Prostate gland (tissue), 2 donors: ENCODE measurements at regions not wholly inside any gene's neighbourhood (a gene's known extent, or its start where the extent isn't known, plus 50 kb on each side); places are given as distances from the start of the nearest gene placed in this dataset.

Experiments
- DNase-seq: peaks from one replicate; pipeline ENCODE4 v3.0.0-alpha.2; 2019; ENCODE audit warnings: low spot score
- H3K27ac ChIP-seq, 2 donors: fragments of 200-600 bp; sonication (generic); 2 replicates each; pipeline ENCODE4 v1.5.1; 2017 to 2019
- H3K27me3 ChIP-seq: fragments of 200-600 bp; sonication (generic); replicated peaks from 2 replicates; pipeline ENCODE4 v1.5.1; 2019; ENCODE audit not compliant: insufficient read depth
- H3K36me3 ChIP-seq, 2 donors: fragments of 200-600 bp; sonication (generic); 1 replicate in 1 of 2; 2 replicates in 1 of 2; pipeline versions ENCODE4 v1.5.1 to v1.8.1; 2017 to 2019
- H3K4me1 ChIP-seq: fragments of 200-600 bp; sonication (generic); replicated peaks from 2 replicates; pipeline ENCODE4 v1.5.1; 2019
- H3K4me3 ChIP-seq, 2 donors: fragments of 200-600 bp; sonication (generic); 2 replicates each; pipeline ENCODE4 v1.5.1; 2017 to 2019
- H3K9me3 ChIP-seq: fragments of 200-600 bp; sonication (generic); 2 replicates; pipeline ENCODE4 v1.5.1; 2017
- CTCF ChIP-seq, 4 experiments: fragments of 200-600 bp in 2 of 4; fragments of 450-650 bp in 2 of 4; sonication (generic) in 2 of 4; IDR thresholded peaks; 1 replicate in 3 of 4; 2 replicates in 1 of 4; pipeline ENCODE4 v1.5.1; 2016 to 2019; ENCODE audit warnings: antibody characterized with exemption in 4 of 4, mild to moderate bottlenecking in 2 of 4, moderate library complexity in 2 of 4
- POLR2A ChIP-seq: fragments of 450-650 bp; IDR thresholded peaks from one replicate; pipeline ENCODE4 v1.6.1; 2016; ENCODE audit warnings: antibody characterized with exemption, mild to moderate bottlenecking
- POLR2AphosphoS5 ChIP-seq: sonication (generic); formaldehyde crosslinking; IDR thresholded peaks from one replicate; pipeline ENCODE4 v1.6.1; 2017; ENCODE audit warnings: antibody characterized with exemption
- WGBS: methylation state at CpG from one replicate; pipeline ENCODE4 v1.1.5; 2018; 5-methylcytosine and 5-hydroxymethylcytosine counted together
- intact Hi-C: fragments of 100-400 bp; cut with DNase I; formaldehyde crosslinking; loops from one replicate; pipeline ENCODE4 v1.14.2; 2022

GRCh38 chr10:4498711-4499251, 327.2 kb upstream of the AKR1E2 start:
- Histone ChIP-seq H3K9me3 (no peaks in the 10 kb centered on the region), H3K4me3 (no peak overlapping the region), H3K27ac (peak overlapping the region in 1 of 2 donors; percentile 53), H3K36me3 (no peaks in the 10 kb centered on the region), H3K4me1 (peaks cover 5% of the 10 kb centered on the region), H3K27me3 (no peaks in the 10 kb centered on the region)
- intact Hi-C loops = loop anchor here (5.0 kb wide), 1 partner anchor 751 kb away; no protein-coding TSS in a partner anchor
- TF ChIP-seq CTCF (IDR thresholded peaks at IDR 0.05) (no peak), POLR2A (no peak), POLR2AphosphoS5 (peak; percentile 16)
- WGBS = 29% methylated on average over 6 of the region's 6 CpGs
- DNase-seq = peak; percentile 4

GRCh38 chr10:4494551-4494950, 331.5 kb upstream of the AKR1E2 start:
- no peaks in the 10 kb centered on the region for H3K27me3 ChIP-seq
- intact Hi-C loops = no loop called here
- H3K4me3 ChIP-seq = no peak overlapping the region
- no peaks in the 10 kb centered on the region for H3K9me3 ChIP-seq
- DNase-seq = no peak
- no peaks in the 10 kb centered on the region for H3K36me3 ChIP-seq
- peaks cover 5% of the 10 kb centered on the region for H3K4me1 ChIP-seq
- no peak overlapping the region for H3K27ac ChIP-seq
- WGBS = 91% methylated on average over 2 of the region's 2 CpGs
- TF ChIP-seq POLR2A (no peak), POLR2AphosphoS5 (no peak), CTCF (IDR thresholded peaks at IDR 0.05) (no peak)

- intact Hi-C loops = no loop called here
- Histone ChIP-seq H3K4me1 (no peaks in the 10 kb centered on the region), H3K36me3 (no peaks in the 10 kb centered on the region), H3K27me3 (no peaks in the 10 kb centered on the region), H3K27ac (no peak overlapping the region), H3K4me3 (no peak overlapping the region), H3K9me3 (no peaks in the 10 kb centered on the region)
- TF ChIP-seq CTCF (IDR thresholded peaks at IDR 0.05) = no peak
- no peak for DNase-seq
- WGBS = 93% methylated on average over 6 of the region's 6 CpGs
Observed at GRCh38 chr10:4492202-4492601, 333.8 kb upstream of the AKR1E2 start.

GRCh38 chr10:4488904-4489303, 337.1 kb upstream of the AKR1E2 start:
- H3K36me3 ChIP-seq = no peaks in the 10 kb centered on the region
- H3K9me3 ChIP-seq = no peaks in the 10 kb centered on the region
- WGBS = 73% methylated on average over 1 of the region's 1 CpG
- H3K27ac ChIP-seq = no peak overlapping the region
- no peak for DNase-seq
- H3K4me3 ChIP-seq = no peak overlapping the region
- TF ChIP-seq POLR2AphosphoS5 = no peak
- no peak for TF ChIP-seq POLR2A
- TF ChIP-seq CTCF (IDR thresholded peaks at IDR 0.05) = no peak
- no peaks in the 10 kb centered on the region for H3K27me3 ChIP-seq
- intact Hi-C loops = no loop called here
- no peaks in the 10 kb centered on the region for H3K4me1 ChIP-seq

GRCh38 chr10:4485636-4486035, 340.4 kb upstream of the AKR1E2 start:
- Histone ChIP-seq H3K27ac (no peak overlapping the region), H3K4me1 (no peaks in the 10 kb centered on the region), H3K4me3 (no peak overlapping the region), H3K36me3 (no peaks in the 10 kb centered on the region), H3K27me3 (no peaks in the 10 kb centered on the region), H3K9me3 (no peaks in the 10 kb centered on the region)
- WGBS = 83% methylated on average over 3 of the region's 3 CpGs
- TF ChIP-seq CTCF (IDR thresholded peaks at IDR 0.05) = no peak
- TF ChIP-seq POLR2A = no peak
- no peak for TF ChIP-seq POLR2AphosphoS5
- DNase-seq = no peak
- intact Hi-C loops = no loop called here
